GM19351 (cell line): ENCODE measurements at regions not wholly inside any gene's neighbourhood (a gene's known extent, or its start where the extent isn't known, plus 50 kb on each side); places are given as distances from the start of the nearest gene placed in this dataset.
A peak's percentile ranks its signal among the peaks of the same experiment; 100 is the strongest.

Experiments
- ATAC-seq: cut with Tn5 transposase; IDR thresholded peaks from one replicate; pipeline ENCODE4 v1.9.1; 2021; ENCODE audit warnings: mild to moderate bottlenecking, moderate library complexity; ENCODE audit not compliant: unreplicated experiment

- ATAC-seq, result no peak
These were observed 177.8 kb upstream of the NBEA start for GRCh38 chr13:34764246-34764645.

- no peak for ATAC-seq
These were observed 176.5 kb upstream of the NBEA start for GRCh38 chr13:34765446-34766180.

GRCh38 chr13:34767778-34768177, 174.3 kb upstream of the NBEA start:
- ATAC-seq, result no peak

- ATAC-seq, result no peak
These were observed 169.9 kb upstream of the NBEA start for GRCh38 chr13:34772206-34772605.

GRCh38 chr13:34772881-34773280, 169.2 kb upstream of the NBEA start:
- ATAC-seq, result no peak

- no peak for ATAC-seq
These were observed 165.6 kb upstream of the NBEA start for GRCh38 chr13:34776390-34776981.

GRCh38 chr13:34777089-34777913, 164.8 kb upstream of the NBEA start:
- no peak for ATAC-seq

GRCh38 chr13:34777914-34778303, 164.2 kb upstream of the NBEA start:
- no peak for ATAC-seq

GRCh38 chr13:34779171-34779570, 162.9 kb upstream of the NBEA start:
- no peak for ATAC-seq

GRCh38 chr13:34793301-34793700, 148.8 kb upstream of the NBEA start:
- no peak for ATAC-seq

- ATAC-seq, result no peak
These were observed 138.3 kb upstream of the NBEA start for GRCh38 chr13:34803756-34804155.

- no peak for ATAC-seq
These were observed 136.7 kb upstream of the NBEA start for GRCh38 chr13:34805347-34805746.

- ATAC-seq, result peak; percentile 49
These were observed 133.4 kb upstream of the NBEA start for GRCh38 chr13:34808649-34809048.

- no peak for ATAC-seq
These were observed 131.1 kb upstream of the NBEA start for GRCh38 chr13:34810996-34811395.

GRCh38 chr13:34815526-34815925, 126.5 kb upstream of the NBEA start:
- ATAC-seq, result no peak

GRCh38 chr13:34816245-34816884, 125.7 kb upstream of the NBEA start:
- ATAC-seq, result no peak

- no peak for ATAC-seq
These were observed 125.0 kb upstream of the NBEA start for GRCh38 chr13:34816908-34817665.

- no peak for ATAC-seq
These were observed 119.4 kb upstream of the NBEA start for GRCh38 chr13:34822650-34823049.

GRCh38 chr13:34826432-34826831, 115.6 kb upstream of the NBEA start:
- no peak for ATAC-seq

GRCh38 chr13:34833562-34834182, 108.4 kb upstream of the NBEA start:
- ATAC-seq, result no peak
